Muscle of leg (tissue), 3 donors: ENCODE measurements at regions not wholly inside any gene's neighbourhood (a gene's known extent, or its start where the extent isn't known, plus 50 kb on each side); places are given as distances from the start of the nearest gene placed in this dataset.
A peak's percentile ranks its signal among the peaks of the same experiment; 100 is the strongest.

ENCODE experiments used
- DNase-seq: peaks from one replicate; pipeline ENCODE4 v3.0.0; 2013
- H3K27ac ChIP-seq: one replicate; pipeline ENCODE4 v1.5.1; 2013; ENCODE audit warnings: mild to moderate bottlenecking, low read length, control low read depth
- H3K27me3 ChIP-seq: one replicate; pipeline ENCODE4 v1.6.1; 2013; ENCODE audit warnings: low read length; ENCODE audit not compliant: control insufficient read depth, insufficient read depth
- H3K36me3 ChIP-seq: one replicate; pipeline ENCODE4 v1.6.1; 2013; ENCODE audit warnings: low read length; ENCODE audit not compliant: control insufficient read depth, insufficient read depth
- H3K4me1 ChIP-seq: one replicate; pipeline ENCODE4 v1.6.1; 2013; ENCODE audit warnings: low read length; ENCODE audit not compliant: control insufficient read depth, insufficient read depth
- H3K4me3 ChIP-seq: one replicate; pipeline ENCODE4 v1.5.1; 2013; ENCODE audit warnings: low read length, control low read depth
- H3K9me3 ChIP-seq: replicated peaks from 2 replicates; pipeline ENCODE4 v1.6.1; 2013; ENCODE audit warnings: low read depth, low read length; ENCODE audit not compliant: control insufficient read depth
- WGBS: methylation state at CpG from one replicate; pipeline ENCODE4 v1.1.5; 2013; ENCODE audit warnings: missing lambda C conversion rate; ENCODE audit not compliant: insufficient coverage; 5-methylcytosine and 5-hydroxymethylcytosine counted together

DNA sequence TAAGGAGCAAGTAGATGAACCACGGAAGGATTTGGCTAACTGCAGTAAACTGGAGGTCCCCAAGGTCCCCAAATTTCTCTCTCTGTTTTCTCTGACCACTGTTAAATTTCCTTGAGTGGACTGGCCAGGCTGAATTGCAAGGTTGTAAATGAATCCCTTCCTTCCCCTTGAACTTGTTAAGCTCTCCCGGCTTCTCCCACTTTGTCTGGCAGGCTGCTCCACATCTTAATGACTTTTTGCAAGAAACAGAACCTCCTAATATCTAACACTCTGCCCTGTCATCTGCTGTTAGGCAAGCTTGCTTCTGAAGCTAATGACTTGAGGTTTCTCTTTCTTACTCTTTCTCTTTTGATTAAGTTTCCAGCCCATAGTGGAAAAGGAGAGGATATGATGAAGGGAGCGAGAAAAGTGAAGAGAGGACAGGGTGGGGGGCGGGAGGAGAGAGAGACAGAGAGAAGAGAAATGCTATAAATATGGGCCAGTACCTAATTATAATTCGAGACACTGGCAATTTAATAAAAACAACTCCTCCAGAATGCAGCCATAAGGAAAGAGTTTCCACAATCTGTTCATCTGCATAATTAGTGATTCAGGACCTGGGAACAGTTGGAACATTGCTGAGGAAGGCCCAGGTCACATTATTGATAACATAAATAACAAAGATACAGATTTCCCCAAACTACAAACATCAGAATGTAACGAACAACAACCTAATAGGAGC lies 437.3 kb upstream of the MPDZ start:
- WGBS, result 26% methylated on average over 2 of the region's 6 CpGs
- H3K27ac ChIP-seq, result peak overlapping the region; percentile 75
- H3K4me1 ChIP-seq, result peaks cover 26% of the 10 kb centered on the region
- no peaks in the 10 kb centered on the region for H3K9me3 ChIP-seq
- no peaks in the 10 kb centered on the region for H3K36me3 ChIP-seq
- no peak for DNase-seq
- no peak overlapping the region for H3K4me3 ChIP-seq
- H3K27me3 ChIP-seq, result no peaks in the 10 kb centered on the region

DNA sequence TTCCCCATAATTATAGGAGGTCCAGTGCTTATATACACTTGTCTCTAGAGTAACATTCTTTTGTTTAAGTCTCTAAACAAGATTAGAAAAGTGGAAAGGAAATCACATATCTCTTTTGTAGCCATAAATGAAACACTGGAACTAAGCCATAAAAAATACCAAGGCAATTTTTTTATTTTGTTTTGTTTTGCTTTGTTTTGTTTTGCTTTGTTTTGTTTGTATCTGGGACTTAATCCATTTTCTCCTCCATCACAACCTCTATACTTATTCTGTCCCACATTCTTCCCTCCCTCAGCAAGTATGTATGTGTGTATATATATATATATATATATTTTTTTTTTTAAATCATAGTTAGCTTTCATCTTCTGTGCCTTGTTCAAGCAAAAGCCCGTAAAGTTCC lies 436.6 kb upstream of the MPDZ start:
- Histone ChIP-seq H3K4me1 (peaks cover 26% of the 10 kb centered on the region), H3K9me3 (no peaks in the 10 kb centered on the region), H3K27ac (peak overlapping the region; percentile 75), H3K27me3 (no peaks in the 10 kb centered on the region), H3K36me3 (no peaks in the 10 kb centered on the region), H3K4me3 (no peak overlapping the region)
- DNase-seq, result no peak
- WGBS, result no CpG with 5 or more reads among the region's 1 CpG

- WGBS, result no CpG with 5 or more reads among the region's 1 CpG
- DNase-seq, result no peak
- no peaks in the 10 kb centered on the region for H3K36me3 ChIP-seq
These were observed 435.9 kb upstream of the MPDZ start for GRCh38 chr9:13715430-13715829.

GRCh38 chr9:13707612-13708576 lies 428.4 kb upstream of the MPDZ start:
- Histone ChIP-seq H3K27ac (peak overlapping the region; percentile 3), H3K27me3 (no peaks in the 10 kb centered on the region), H3K36me3 (no peaks in the 10 kb centered on the region), H3K4me3 (no peak overlapping the region), H3K4me1 (peaks cover 11% of the 10 kb centered on the region), H3K9me3 (no peaks in the 10 kb centered on the region)
- peak; percentile 70 for DNase-seq
- 24% methylated on average over 2 of the region's 4 CpGs for WGBS

More at GRCh38 chr9:13715430-13715829, 435.9 kb upstream of the MPDZ start:
- H3K27ac ChIP-seq, result no peak overlapping the region
- no peak overlapping the region for H3K4me3 ChIP-seq
- no peaks in the 10 kb centered on the region for H3K9me3 ChIP-seq
- H3K27me3 ChIP-seq, result no peaks in the 10 kb centered on the region
- H3K4me1 ChIP-seq, result peaks cover 26% of the 10 kb centered on the region

DNA sequence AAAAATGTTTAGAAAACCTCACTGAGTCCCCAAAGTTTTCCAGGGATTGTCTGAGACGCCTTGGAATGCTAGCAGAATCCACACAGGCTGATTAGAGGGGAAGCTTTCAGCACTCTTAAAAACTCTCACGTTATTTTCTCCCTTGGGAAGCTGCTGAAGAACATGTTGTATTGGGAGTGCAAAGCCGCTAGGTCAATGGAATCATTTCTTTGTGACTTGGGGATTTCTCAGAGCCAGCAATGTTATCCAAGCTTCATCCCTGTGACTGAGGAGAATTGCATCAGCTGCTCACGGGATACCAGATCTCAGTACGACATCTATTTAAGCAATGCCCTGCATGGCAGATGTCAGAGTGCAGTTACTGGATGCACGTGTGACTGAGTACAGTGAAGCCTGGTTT lies 426.4 kb upstream of the MPDZ start:
- H3K27ac ChIP-seq, result peak overlapping the region; percentile 90
- 8% methylated on average over 3 of the region's 6 CpGs for WGBS

GRCh38 chr9:13705373-13705772 lies 425.9 kb upstream of the MPDZ start:
- 65% methylated on average over 2 of the region's 3 CpGs for WGBS
- peaks cover 6% of the 10 kb centered on the region for H3K9me3 ChIP-seq
- no peak overlapping the region for H3K4me3 ChIP-seq
- peak overlapping the region; percentile 90 for H3K27ac ChIP-seq
- no peaks in the 10 kb centered on the region for H3K36me3 ChIP-seq
- peak; percentile 58 for DNase-seq
- peaks cover 11% of the 10 kb centered on the region for H3K4me1 ChIP-seq
- H3K27me3 ChIP-seq, result no peaks in the 10 kb centered on the region

More for the DNA sequence above, 426.4 kb upstream of the MPDZ start:
- H3K4me1 ChIP-seq, result peaks cover 11% of the 10 kb centered on the region
- peak; percentile 98 for DNase-seq
- H3K9me3 ChIP-seq, result peaks cover 6% of the 10 kb centered on the region
- H3K36me3 ChIP-seq, result no peaks in the 10 kb centered on the region
- no peaks in the 10 kb centered on the region for H3K27me3 ChIP-seq
- H3K4me3 ChIP-seq, result no peak overlapping the region

DNA sequence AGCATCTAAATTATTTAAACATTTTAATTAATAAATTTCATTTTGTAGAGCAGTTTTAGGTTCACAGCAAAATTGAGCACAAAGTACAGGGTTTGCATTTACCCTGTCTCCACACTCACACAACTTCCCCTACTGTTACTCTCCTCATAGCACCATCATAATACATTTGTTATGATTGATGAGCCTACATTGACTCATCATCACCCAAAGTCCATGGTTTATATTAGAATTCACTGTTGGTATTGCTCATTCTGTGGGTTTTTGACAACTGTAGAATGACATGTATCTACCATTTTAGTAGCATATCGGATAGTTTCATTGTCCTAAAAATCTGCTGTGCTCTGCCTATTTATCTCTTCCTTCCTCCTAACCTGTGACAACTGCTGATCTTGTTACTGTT lies 411.1 kb upstream of the MPDZ start:
- no CpG with 5 or more reads among the region's 1 CpG for WGBS
- H3K27ac ChIP-seq, result no peak overlapping the region

GRCh38 chr9:13689925-13690324 lies 410.4 kb upstream of the MPDZ start:
- DNase-seq, result no peak

More for the DNA sequence above, 411.1 kb upstream of the MPDZ start:
- Histone ChIP-seq H3K27me3 (no peaks in the 10 kb centered on the region), H3K36me3 (no peaks in the 10 kb centered on the region), H3K4me3 (no peak overlapping the region), H3K4me1 (peaks cover 6% of the 10 kb centered on the region), H3K9me3 (peaks cover 15% of the 10 kb centered on the region)
- DNase-seq, result no peak

GRCh38 chr9:13688990-13689600 lies 409.6 kb upstream of the MPDZ start:
- DNase-seq, result peak; percentile 60
- Histone ChIP-seq H3K4me1 (peaks cover 6% of the 10 kb centered on the region), H3K36me3 (no peaks in the 10 kb centered on the region), H3K27ac (peak overlapping the region; percentile 65), H3K27me3 (no peaks in the 10 kb centered on the region), H3K4me3 (no peak overlapping the region), H3K9me3 (peaks cover 12% of the 10 kb centered on the region)
- WGBS, result no CpG with 5 or more reads among the region's 1 CpG

More at GRCh38 chr9:13689925-13690324, 410.4 kb upstream of the MPDZ start:
- Histone ChIP-seq H3K9me3 (peaks cover 12% of the 10 kb centered on the region), H3K4me1 (peaks cover 6% of the 10 kb centered on the region), H3K4me3 (no peak overlapping the region), H3K27ac (no peak overlapping the region), H3K27me3 (no peaks in the 10 kb centered on the region), H3K36me3 (no peaks in the 10 kb centered on the region)
- no CpG with 5 or more reads among the region's 2 CpGs for WGBS
